IMR-90 (cell line): ENCODE measurements at regions not wholly inside any gene's neighbourhood (a gene's known extent, or its start where the extent isn't known, plus 50 kb on each side); places are given as distances from the start of the nearest gene placed in this dataset.

Source experiments
- ATAC-seq: fragments of 200-7000 bp; cut with Tn5 transposase; 2 replicates; pipeline ENCODE4 v1.9.1; 2020; ENCODE audit warnings: low read depth, mild to moderate bottlenecking, moderate library complexity
- BruUV-seq: library from RNA; stranded (reverse); fragments of 400-500 nt; replicated peaks from 2 replicates; lab custom pipeline; 2021; lab: Mats Ljungman, UMichigan
- CTCF ChIA-PET: fragments of 300-600 bp; formaldehyde crosslinking; extraction: SDS; loops from one replicate; lab custom pipeline; 2021; ENCODE audit warnings: antibody characterized with exemption; lab: Yijun Ruan, JAX
- POLR2A ChIA-PET: fragments of 300-600 bp; sonication (Branson Sonifier 250); formaldehyde crosslinking; loops from one replicate; lab custom pipeline; 2022; ENCODE audit warnings: antibody characterized with exemption; ENCODE audit not compliant: unreplicated experiment; lab: Charles Lee
- DNase-seq: peaks from one replicate; pipeline ENCODE4 v3.0.0; 2013
- H2AFZ ChIP-seq: replicated peaks from 2 replicates; pipeline ENCODE3; 2013; ENCODE audit warnings: low read length, mild to moderate bottlenecking; ENCODE audit not compliant: poor library complexity
- H2AK5ac ChIP-seq: 2 replicates; pipeline ENCODE4 v1.6.1; 2013; ENCODE audit warnings: low read depth, low read length, inconsistent platforms
- H2AK9ac ChIP-seq: replicated peaks from 2 replicates; pipeline ENCODE3; 2013; ENCODE audit warnings: mild to moderate bottlenecking, low read depth, low read length, moderate library complexity; ENCODE audit not compliant: poor library complexity
- H2BK120ac ChIP-seq: 2 replicates; pipeline ENCODE4 v1.6.1; 2013; ENCODE audit warnings: low read depth, low read length, inconsistent platforms
- H2BK15ac ChIP-seq: 3 replicates; pipeline ENCODE4 v1.6.1; 2013; ENCODE audit warnings: low read depth, low read length, inconsistent platforms
- H2BK20ac ChIP-seq: 2 replicates; pipeline ENCODE4 v1.6.1; 2013; ENCODE audit warnings: low read depth, mild to moderate bottlenecking, inconsistent platforms, low read length, moderate library complexity
- H2BK5ac ChIP-seq: 2 replicates; pipeline ENCODE4 v1.6.1; 2013; ENCODE audit warnings: mild to moderate bottlenecking, low read depth, low read length, inconsistent platforms; ENCODE audit not compliant: poor library complexity, severe bottlenecking
- H3K14ac ChIP-seq: replicated peaks from 2 replicates; pipeline ENCODE4 v1.6.1; 2013; ENCODE audit warnings: low read depth, low read length, inconsistent platforms
- H3K18ac ChIP-seq: 2 replicates; pipeline ENCODE4 v1.6.1; 2013; ENCODE audit warnings: low read depth, low read length, control low read depth
- H3K23ac ChIP-seq: 2 replicates; pipeline ENCODE4 v1.6.1; 2013; ENCODE audit warnings: low read depth, low read length, inconsistent platforms
- H3K27ac ChIP-seq: 2 replicates; pipeline ENCODE4 v1.5.1; 2013; ENCODE audit warnings: mild to moderate bottlenecking, control low read depth, low read length; ENCODE audit not compliant: insufficient read depth
- H3K27me3 ChIP-seq: 2 replicates; pipeline ENCODE4 v1.6.1; 2013; ENCODE audit warnings: low read length; ENCODE audit not compliant: control insufficient read depth, insufficient read depth
- H3K36me3 ChIP-seq: 2 replicates; pipeline ENCODE4 v1.6.1; 2013; ENCODE audit warnings: low read length, mixed read lengths; ENCODE audit not compliant: control insufficient read depth, insufficient read depth
- H3K4ac ChIP-seq: 2 replicates; pipeline ENCODE4 v1.6.1; 2013; ENCODE audit warnings: low read depth, low read length, inconsistent platforms
- H3K4me1 ChIP-seq: 2 replicates; pipeline ENCODE4 v1.6.1; 2013; ENCODE audit warnings: low read length, mixed read lengths; ENCODE audit not compliant: control insufficient read depth, insufficient read depth
- H3K4me2 ChIP-seq: 2 replicates; pipeline ENCODE4 v1.6.1; 2013; ENCODE audit warnings: low read depth, mild to moderate bottlenecking, control low read depth, low read length, moderate library complexity
- H3K4me3 ChIP-seq: 2 replicates; pipeline ENCODE4 v1.5.1; 2013; ENCODE audit warnings: low read depth, mild to moderate bottlenecking, control low read depth, low read length, moderate library complexity; ENCODE audit not compliant: insufficient read depth
- H3K56ac ChIP-seq: 2 replicates; pipeline ENCODE4 v1.6.1; 2013; ENCODE audit warnings: low read length, inconsistent platforms; ENCODE audit not compliant: insufficient read depth; ENCODE audit errors: extremely low read depth
- H3K79me1 ChIP-seq, 2 experiments: 2 replicates each; pipeline ENCODE4 v1.6.1; 2013; ENCODE audit warnings: low read length in 2 of 2, inconsistent platforms in 1 of 2, low read depth in 1 of 2
- H3K9ac ChIP-seq: 2 replicates; pipeline ENCODE4 v1.6.1; 2013; ENCODE audit warnings: low read depth, low read length, control low read depth
- H3K9me1 ChIP-seq: 2 replicates; pipeline ENCODE4 v1.6.1; 2013; ENCODE audit warnings: low read length, inconsistent platforms; ENCODE audit not compliant: insufficient read depth
- H3K9me3 ChIP-seq: 2 replicates; pipeline ENCODE4 v1.6.1; 2013; ENCODE audit warnings: low read length; ENCODE audit not compliant: control insufficient read depth, insufficient read depth
- H4K20me1 ChIP-seq: 2 replicates; pipeline ENCODE4 v1.6.1; 2013; ENCODE audit warnings: low read length, inconsistent platforms; ENCODE audit not compliant: insufficient read depth
- H4K5ac ChIP-seq: 2 replicates; pipeline ENCODE4 v1.6.1; 2013; ENCODE audit warnings: mild to moderate bottlenecking, low read depth, low read length, control low read depth
- H4K8ac ChIP-seq, 2 experiments: 2 replicates each; pipeline ENCODE4 v1.6.1; 2013; ENCODE audit warnings: low read depth in 2 of 2, low read length in 2 of 2, control low read depth in 1 of 2, inconsistent platforms in 1 of 2
- H4K91ac ChIP-seq: 2 replicates; pipeline ENCODE4 v1.6.1; 2013; ENCODE audit warnings: low read depth, low read length, inconsistent platforms; ENCODE audit not compliant: insufficient read depth
- BHLHE40 ChIP-seq: fragments of 150-350 bp; IDR thresholded peaks from 2 replicates; pipeline ENCODE4 v1.6.1; 2016; ENCODE audit warnings: mild to moderate bottlenecking, low read depth, low read length
- CHD1 ChIP-seq: IDR thresholded peaks from 2 replicates; pipeline ENCODE4 v1.6.1; 2012; ENCODE audit warnings: low read depth, low read length, improper control_type of control experiment
- CTCF ChIP-seq: conservative IDR thresholded peaks from 2 replicates; pipeline ENCODE4 v1.5.1; 2012; ENCODE audit warnings: mild to moderate bottlenecking, low read depth, low read length, improper control_type of control experiment
- ELK1 ChIP-seq: fragments of 150-350 bp; IDR thresholded peaks from 2 replicates; pipeline ENCODE4 v1.6.1; 2016; ENCODE audit warnings: low read depth, mild to moderate bottlenecking, low read length, moderate library complexity, borderline replicate concordance
- FOS ChIP-seq: fragments of 150-350 bp; IDR thresholded peaks from 2 replicates; pipeline ENCODE4 v1.6.1; 2016; ENCODE audit warnings: low read depth, low read length
- MAFK ChIP-seq: IDR thresholded peaks from 2 replicates; pipeline ENCODE4 v1.6.1; 2012; ENCODE audit warnings: low read depth, low read length, improper control_type of control experiment
- MAZ ChIP-seq: IDR thresholded peaks from 2 replicates; pipeline ENCODE4 v1.6.1; 2012; ENCODE audit warnings: low read depth, mild to moderate bottlenecking, low read length, improper control_type of control experiment, moderate library complexity, borderline replicate concordance
- NFE2L2 ChIP-seq: fragments of 150-350 bp; IDR thresholded peaks from 2 replicates; pipeline ENCODE4 v1.6.1; 2016; ENCODE audit warnings: low read depth, mild to moderate bottlenecking, low read length
- RAD21 ChIP-seq: IDR thresholded peaks from 2 replicates; pipeline ENCODE4 v1.6.1; 2012; ENCODE audit warnings: low read length, improper control_type of control experiment
- RCOR1 ChIP-seq: IDR thresholded peaks from 2 replicates; pipeline ENCODE4 v1.6.1; 2012; ENCODE audit warnings: mild to moderate bottlenecking, low read length, improper control_type of control experiment; ENCODE audit not compliant: insufficient replicate concordance
- RFX5 ChIP-seq: IDR thresholded peaks from 2 replicates; pipeline ENCODE4 v1.8.0; 2012; ENCODE audit warnings: low read depth, mild to moderate bottlenecking, low read length, moderate library complexity
- SMC3 ChIP-seq: fragments of 150-350 bp; IDR thresholded peaks from 2 replicates; pipeline ENCODE4 v1.6.1; 2016; ENCODE audit warnings: low read depth, mild to moderate bottlenecking, antibody characterized with exemption, low read length, moderate library complexity
- USF2 ChIP-seq: fragments of 150-350 bp; IDR thresholded peaks from 2 replicates; pipeline ENCODE4 v1.6.1; 2017; ENCODE audit warnings: mild to moderate bottlenecking, antibody characterized with exemption, low read length, low read depth
- WGBS, 2 experiments: methylation state at CpG; one replicate each; pipeline versions ENCODE4 v1.1.5 to v1.1.7; 2013; ENCODE audit warnings: missing lambda C conversion rate in 2 of 2; ENCODE audit not compliant: insufficient read length in 1 of 2; ENCODE audit errors: extremely low coverage in 2 of 2; 5-methylcytosine and 5-hydroxymethylcytosine counted together
- dilution Hi-C: fragments of 300-500 bp; cut with HindIII; formaldehyde crosslinking; loops from one replicate; pipeline ENCODE4 v1.14.3; 2018; ENCODE audit warnings: low sequenced_read_pairs; ENCODE audit not compliant: unreplicated experiment
- in situ Hi-C: fragments of 300-500 bp; cut with MboI; formaldehyde crosslinking; loops from 3 replicates; pipeline ENCODE4 v1.14.3; 2019; ENCODE audit warnings: low sequenced_read_pairs, inconsistent platforms, mixed read lengths
- intact Hi-C: fragments of 100-400 bp; cut with micrococcal nuclease; formaldehyde crosslinking; loops from 2 replicates; pipeline ENCODE4 v1.10.0; 2022

GRCh38 chr2:17163638-17164037 is 354.6 kb downstream of the RAD51AP2 start:
- intact Hi-C loops (no loop called here), in situ Hi-C loops (no loop called here), dilution Hi-C loops (no loop called here)
- Histone ChIP-seq H3K9ac (no peak overlapping the region), H3K27ac (no peak overlapping the region), H4K91ac (no peak overlapping the region), H3K9me1 (no peaks in the 10 kb centered on the region), H2AK9ac (no peak overlapping the region), H3K79me1 (no peaks in the 10 kb centered on the region), H3K27me3 (no peaks in the 10 kb centered on the region), H3K4ac (no peak overlapping the region), H2AFZ (no peak overlapping the region), H3K36me3 (no peaks in the 10 kb centered on the region), H4K20me1 (no peaks in the 10 kb centered on the region), H2BK15ac (no peak overlapping the region), H3K56ac (no peak overlapping the region), H3K9me3 (no peaks in the 10 kb centered on the region), H2BK20ac (no peak overlapping the region), H3K4me1 (no peaks in the 10 kb centered on the region), H3K23ac (no peak overlapping the region), H3K14ac (no peak overlapping the region), H4K8ac (no peak overlapping the region), H3K18ac (no peak overlapping the region), H3K4me3 (no peak overlapping the region), H2AK5ac (no peak overlapping the region), H3K4me2 (no peak overlapping the region), H2BK120ac (no peak overlapping the region), H4K5ac (no peak overlapping the region), H2BK5ac (no peak overlapping the region)
- no CpG with 5 or more reads among the region's 2 CpGs for WGBS, 2 experiments
- TF ChIP-seq BHLHE40 (no peak), SMC3 (no peak), CHD1 (no peak), RFX5 (no peak), USF2 (no peak), ELK1 (no peak), CTCF (no peak), MAFK (no peak), NFE2L2 (no peak), FOS (no peak), RCOR1 (no peak), RAD21 (no peak), MAZ (no peak)
- BruUV-seq: no TSS peak
- CTCF ChIA-PET: interaction anchor here (1.0 kb wide), 1 partner anchor 8 kb away, joined by 3 read pairs; no protein-coding TSS in a partner anchor
- DNase-seq (no peak), ATAC-seq (no peak)
- POLR2A ChIA-PET: no interaction called here
